HK-2 (cell line): ENCODE measurements at regions not wholly inside any gene's neighbourhood (a gene's known extent, or its start where the extent isn't known, plus 50 kb on each side); places are given as distances from the start of the nearest gene placed in this dataset.
"Not testable (repeated sequence)": the region's sequence is repeated elsewhere in the genome, so short reads cannot be mapped to it uniquely, and the experiment has no call there.

Source experiments
- DNase-seq: peaks from one replicate; pipeline ENCODE4 v3.0.0-alpha.2; 2018; ENCODE audit not compliant: unreplicated experiment

DNA sequence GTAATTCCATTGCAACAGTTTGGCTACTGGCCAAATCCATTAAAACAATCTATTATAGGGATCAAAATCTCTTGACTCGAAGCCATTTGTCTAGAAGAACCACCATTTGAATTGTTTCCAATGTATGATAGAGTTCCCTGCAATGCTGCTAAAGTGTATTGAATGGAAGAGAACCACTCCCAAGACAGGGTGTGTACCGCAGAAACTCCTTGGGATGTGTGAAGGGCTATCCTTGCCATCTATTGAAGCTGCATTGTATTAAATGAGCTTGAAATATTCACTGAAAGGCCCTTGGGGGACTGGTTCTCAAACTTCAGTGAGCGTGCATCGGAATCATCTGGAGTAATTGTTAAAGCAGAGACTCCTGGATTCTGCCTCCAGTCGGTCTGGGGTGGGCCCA, 260.4 kb upstream of the MEIS1 start:
- DNase-seq = no peak

DNA sequence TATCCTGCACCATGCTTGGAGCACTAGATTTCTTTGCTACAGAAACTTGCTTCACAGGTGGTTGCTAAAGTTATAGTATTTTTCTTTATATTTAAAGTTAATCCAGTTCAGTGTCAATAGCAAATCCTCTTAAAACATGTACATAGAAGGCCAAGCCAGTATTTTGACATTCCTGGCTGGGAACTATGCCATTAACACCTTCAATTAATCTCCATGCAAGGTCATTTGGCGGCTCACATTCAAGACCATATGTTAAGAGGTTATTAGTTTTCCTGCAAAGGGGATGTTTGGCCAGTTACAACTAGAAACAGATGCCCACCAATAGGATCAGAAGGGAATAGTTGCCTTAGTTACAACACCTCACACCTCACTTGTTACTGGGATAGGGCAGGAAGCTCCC, 261.3 kb upstream of the MEIS1 start:
- DNase-seq = no peak

DNA sequence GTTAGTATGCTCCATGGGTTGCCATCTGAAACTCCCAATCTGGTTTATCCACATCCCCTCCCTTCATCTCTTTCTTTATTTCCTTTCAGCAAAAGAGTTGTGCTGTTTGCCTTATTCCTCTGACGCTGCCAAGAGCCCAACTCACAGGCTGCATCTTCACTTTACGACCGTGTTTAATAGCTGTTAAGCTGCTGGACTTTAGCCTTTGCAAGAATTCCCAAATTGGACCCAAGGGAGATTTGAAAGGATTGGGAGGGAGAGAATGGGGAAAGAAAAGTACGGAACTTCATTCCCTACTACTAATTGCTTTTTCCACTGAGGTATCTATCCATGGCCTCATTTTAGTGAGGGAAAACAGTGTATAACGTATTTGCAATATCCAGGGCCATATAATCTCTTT, 263.4 kb upstream of the MEIS1 start:
- no peak for DNase-seq

DNA sequence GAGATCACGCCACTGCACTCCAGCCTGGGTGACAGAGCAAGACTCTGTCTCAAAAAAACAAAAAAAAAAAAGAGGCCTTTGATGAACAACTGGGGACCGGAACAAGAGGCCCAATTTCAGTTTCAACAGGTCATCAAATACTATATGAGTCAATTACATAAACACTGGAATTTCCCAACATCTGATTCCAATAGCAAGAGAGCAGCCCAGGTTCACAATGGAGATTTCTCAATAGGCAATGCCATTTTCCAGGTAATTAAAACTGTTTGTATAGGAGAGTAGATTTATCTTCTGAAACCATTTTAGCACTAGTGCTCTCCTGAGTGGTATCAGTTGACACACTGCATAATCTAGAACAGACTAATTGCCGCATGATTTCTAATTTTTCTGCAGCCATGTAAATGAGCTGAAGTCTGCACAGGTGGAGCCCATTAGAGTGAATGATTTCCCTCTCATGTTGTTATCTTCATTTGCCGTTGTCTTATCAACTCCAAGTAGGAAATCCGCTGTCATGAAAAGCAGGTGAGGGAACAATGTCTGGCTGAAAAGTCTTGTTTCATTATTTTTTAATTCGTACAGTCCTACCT, 264.1 kb upstream of the MEIS1 start:
- DNase-seq = no peak

DNA sequence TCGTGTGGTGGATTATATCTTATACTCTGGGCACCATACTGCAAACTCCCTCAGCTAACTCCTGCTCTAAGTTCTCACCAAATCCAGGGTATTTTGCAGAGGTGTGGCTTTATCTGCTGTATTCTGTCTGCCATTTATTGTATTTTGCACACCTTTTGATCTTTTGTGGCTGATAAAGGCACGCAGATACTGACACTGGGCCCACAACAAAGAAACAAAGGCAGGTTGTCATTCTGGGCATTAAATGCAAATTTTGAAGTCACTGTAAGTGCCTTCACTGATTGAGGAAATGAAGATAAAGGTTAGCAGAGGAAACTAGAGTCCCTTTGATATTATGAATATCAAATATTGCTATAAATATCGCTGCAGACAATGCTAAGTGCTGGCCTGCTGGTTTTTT, 265.8 kb upstream of the MEIS1 start:
- no peak for DNase-seq

GRCh38 chr2:66164470-66164869, 270.5 kb upstream of the MEIS1 start:
- DNase-seq = no peak

DNA sequence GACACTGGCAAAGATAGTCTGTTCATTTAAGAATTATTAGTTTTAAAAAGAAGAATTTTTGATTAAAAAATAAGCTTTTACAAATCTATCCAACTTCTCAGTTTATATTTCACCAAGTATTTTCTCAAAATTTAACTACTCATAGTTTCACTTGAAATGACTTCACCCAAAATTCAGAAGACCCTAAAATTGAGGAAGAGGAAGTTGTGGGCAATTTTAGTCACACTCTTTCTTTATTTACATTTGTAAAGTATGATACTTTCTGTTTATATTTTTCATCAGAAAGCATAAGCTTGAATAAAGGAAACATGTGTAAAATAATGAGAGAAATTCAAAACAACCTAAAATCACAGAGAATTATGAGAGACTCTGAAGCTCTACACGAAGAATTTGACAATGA, 278.8 kb upstream of the MEIS1 start:
- DNase-seq = no peak

DNA sequence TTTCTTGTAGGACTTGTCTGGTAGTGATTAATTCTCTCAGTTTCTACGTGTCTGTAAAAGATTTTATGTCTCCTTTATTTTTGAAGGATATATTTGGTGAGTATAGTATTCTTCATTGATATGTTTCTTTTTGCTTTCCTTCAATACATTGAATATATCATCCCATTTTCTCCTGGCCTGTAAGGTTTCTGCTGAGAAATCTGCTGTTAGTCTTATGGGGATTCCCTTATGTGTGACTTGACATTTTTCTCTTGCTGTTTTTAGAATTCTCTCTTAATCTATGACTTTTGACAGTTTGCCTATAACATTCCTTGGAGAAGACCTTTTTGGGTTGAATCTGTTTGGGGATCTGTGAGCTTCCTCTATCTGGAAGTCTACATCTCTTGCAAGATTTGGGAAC, 281.0 kb upstream of the MEIS1 start:
- DNase-seq = no peak

DNA sequence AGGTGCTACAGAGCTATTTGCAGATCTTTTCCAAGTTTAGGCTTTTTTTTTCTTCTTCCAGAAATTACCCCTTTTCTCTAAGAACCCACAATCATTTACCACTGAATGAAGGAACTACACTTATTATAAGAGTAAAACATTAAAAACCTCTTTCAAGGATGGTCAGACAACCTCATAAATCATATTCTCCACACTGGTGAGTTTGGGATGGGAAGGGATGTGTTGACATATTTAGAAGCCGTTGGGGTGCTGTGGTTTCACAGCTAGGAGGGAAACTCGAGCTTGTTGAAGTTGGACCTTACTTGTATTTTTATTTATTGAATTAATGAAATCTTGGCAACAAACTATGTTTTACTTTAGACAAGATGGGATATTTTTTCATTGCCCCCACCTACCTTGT, 289.4 kb upstream of the MEIS1 start:
- no peak for DNase-seq

DNA sequence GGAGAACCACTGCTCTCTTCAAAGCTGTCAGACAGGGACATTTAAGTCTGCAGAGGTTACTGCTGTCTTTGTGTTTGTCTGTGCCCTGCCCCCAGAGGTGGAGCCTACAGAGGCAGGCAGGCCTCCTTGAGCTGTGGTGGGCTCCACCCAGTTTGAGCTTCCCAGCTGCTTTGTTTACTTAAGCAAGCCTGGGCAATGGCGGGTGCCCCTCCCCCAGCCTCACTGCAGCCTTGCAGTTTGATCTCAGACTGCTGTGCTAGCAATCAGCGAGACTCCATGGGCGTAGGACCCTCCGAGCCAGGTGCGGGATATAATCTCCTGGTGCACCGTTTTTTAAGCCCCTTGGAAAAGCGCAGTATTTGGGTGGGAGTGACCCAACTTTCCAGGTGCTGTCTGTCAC, 290.6 kb upstream of the MEIS1 start:
- DNase-seq = not testable (repeated sequence)

DNA sequence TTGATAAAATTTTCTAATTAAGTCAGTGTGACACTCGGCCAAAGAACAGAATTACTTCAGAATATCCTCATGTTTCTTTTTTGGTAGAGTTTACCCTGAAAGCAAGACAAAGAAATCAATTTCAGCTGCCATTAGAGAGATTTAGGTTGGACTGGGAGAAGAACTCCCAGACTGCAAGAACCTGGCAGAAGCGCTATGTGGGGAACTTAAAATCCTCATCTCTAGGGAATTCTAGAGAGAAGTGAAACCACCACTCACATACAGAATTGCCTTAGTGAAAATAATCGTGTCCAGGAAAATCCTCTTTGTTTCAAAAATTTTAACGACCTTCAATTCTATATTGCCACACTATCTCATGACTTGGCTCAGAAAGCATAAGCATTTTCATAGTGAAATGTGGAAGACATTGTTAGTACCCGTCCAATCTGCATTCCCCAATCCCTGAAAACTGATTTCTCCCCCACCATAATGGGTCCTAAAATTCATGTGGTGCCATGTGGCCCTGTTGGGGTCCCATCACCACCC, 297.3 kb upstream of the MEIS1 start:
- no peak for DNase-seq

DNA sequence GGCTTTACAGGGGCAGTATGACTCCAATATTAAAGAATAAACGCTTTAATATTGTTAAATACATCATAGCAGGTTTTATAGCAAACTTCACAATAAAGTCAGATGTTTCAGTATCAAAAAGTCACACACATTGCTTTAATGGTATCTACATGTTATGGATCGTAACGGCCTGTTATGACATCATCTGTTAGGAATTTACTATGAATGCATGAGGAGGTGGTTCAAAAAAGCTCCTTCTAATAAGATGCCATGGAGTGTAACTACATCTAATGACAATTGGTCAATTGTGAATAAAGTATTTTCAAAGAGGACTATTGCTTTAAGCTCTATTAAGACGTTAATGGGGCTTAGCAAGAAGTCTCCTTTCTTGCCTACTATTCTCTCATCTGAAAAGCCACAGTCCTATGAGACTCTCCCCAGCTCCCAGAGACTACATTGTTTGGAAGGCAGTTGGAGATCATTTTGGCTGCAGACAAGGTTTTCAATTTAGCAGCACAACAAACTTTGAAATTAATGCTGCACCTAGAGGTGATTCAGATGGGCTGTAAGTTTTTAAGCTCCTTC, 300.7 kb upstream of the MEIS1 start:
- no peak for DNase-seq

DNA sequence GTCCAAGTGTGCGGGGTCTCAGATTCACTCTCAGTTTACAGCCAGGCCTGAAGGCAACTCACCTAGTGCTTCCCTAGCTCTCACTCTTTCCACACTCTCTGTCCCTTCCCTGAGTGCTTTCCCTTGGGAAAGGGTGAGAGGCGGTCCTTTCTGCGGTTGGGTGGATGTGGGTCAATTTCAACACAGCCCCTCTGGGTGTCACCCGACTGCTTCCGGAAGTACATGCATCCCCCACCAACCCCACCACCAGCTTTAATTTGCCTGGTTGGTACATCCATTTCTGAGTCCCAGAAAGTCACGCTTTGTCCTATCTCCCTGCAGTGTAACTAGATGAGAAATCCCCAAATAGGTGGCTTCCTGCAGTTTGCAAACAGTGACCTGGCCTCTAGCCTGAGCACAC, 307.3 kb upstream of the MEIS1 start:
- no peak for DNase-seq

DNA sequence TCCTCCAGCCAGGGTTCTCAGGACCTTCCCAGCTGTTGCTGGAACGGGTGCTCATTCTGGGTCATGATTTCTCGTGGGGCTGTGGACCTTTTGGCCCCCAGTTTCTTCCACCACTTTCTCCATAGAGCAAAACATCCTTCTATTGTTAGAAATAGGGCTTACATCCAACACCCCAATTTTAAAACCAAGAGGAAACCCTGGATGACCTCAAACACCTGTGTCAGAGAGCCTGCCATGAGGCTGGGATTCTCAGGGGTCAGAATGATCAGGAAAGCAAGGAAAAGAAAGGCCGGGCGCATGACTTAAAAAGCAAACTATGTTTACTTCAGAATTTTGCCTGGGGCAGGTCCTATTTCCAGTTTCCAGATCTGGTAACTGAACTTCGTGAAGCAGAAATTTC, 307.9 kb upstream of the MEIS1 start:
- DNase-seq = no peak

- no peak for DNase-seq
These were observed 309.0 kb upstream of the MEIS1 start for GRCh38 chr2:66125951-66126350.

GRCh38 chr2:66122516-66122915, 312.4 kb upstream of the MEIS1 start:
- DNase-seq = no peak

- DNase-seq = no peak
These were observed 313.0 kb upstream of the MEIS1 start for GRCh38 chr2:66121946-66122345.

GRCh38 chr2:66113988-66114625, 320.8 kb upstream of the MEIS1 start:
- DNase-seq = no peak

DNA sequence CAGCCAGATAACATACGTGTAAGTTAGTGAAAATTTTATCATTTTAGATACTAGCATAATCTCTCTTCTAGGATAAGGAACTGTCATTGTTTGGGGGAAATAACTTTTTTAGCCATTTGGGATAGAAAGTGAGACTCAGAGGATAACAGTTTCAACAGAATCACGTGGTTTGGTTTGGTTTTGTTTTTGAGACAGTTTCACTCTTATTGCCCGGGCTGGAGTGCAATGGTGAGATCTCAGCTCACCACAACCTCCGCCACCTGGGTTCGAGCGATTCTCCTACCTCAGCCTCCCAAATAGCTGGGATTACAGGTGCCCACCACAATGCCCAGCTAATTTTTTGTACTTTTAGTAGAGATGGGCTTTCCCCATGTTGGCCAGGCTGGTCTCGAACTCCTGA, 323.2 kb upstream of the MEIS1 start:
- DNase-seq = no peak

DNA sequence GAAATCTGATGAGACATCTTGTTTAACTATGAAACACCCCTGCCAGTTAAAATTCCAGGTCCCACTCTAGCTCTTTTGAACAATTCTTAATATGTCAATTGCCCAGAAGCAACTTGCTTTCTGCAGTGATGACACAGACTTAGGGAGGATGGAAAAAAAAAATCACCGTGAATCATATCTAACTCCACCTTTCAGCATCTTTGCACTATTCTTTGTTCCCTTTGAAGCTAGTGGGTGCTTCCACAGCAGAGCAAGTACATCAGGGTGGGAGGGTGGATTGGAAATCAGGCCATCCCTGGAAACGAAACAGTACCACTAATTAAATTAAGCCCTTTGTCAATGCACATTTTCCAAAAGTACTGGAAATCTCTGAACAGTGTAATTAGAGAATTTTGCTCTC, 324.3 kb upstream of the MEIS1 start:
- no peak for DNase-seq

DNA sequence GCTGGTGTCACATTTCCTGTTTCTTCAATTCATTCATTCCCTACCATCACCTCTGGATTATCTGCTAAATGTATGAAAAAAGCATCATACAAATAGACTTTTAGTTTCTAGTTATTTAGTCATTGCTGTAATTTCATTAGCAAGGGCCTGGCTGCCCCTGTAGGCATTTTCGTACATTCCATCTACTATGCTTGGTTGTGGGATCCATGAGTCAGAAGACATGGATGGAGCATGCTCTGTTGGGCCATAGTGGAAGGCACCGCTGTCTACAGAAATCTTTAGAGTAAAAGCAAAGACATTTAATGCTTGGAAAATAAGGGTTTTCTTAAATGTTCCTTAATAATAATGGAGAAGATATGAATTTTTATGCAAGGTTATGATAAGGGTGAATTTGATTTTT, 324.8 kb upstream of the MEIS1 start:
- no peak for DNase-seq

DNA sequence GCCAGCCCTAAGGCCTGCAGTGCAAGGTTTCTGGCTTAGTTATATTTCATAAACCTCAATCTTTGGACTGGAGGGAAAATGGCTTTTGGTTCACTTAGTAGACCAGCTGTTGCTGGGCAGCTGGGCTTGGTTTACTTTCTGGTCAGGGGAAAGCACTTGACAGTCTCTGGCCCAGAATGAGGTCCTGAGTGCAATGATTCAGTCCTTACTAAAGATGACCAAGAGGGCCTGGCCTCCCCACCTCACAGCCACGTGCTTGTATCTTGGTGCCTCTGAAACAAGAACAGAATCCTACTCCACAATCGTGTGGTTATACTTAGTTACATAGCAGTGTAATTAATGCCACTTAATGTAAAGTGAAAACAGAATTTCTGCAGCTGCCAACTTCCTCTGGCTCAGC, 325.5 kb upstream of the MEIS1 start:
- no peak for DNase-seq

DNA sequence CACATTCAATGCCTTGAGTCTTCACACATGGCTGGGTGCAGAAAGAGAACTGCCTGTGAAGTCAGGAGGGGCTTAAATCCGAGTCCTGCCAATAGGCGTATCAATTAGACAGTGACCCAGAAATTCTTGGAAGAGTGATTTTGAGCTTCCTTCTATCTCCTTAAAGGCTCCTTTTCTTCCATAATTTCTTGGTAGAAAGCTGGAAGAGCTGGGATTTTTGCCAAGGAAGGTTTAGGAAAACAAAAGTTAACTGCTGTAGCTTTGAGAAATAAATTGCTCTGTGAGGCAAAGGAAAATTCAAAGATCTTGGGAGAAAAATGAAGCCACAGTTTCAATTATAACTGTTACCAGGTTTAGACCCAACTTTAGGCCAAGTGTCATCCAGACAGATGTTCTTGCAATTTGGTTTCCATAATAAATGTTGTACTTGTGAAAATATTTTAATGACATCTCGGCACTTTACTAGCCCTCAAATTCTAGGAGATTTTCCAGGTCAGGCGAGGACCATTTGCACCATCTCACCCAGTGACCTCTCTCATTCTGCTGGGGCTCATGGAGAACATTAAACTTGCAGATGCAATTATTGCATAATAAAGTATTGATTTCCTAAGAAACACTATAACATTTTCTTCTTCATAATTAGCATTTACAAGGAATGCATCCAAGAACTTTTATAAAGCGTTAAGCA, 329.7 kb upstream of the MEIS1 start:
- no peak for DNase-seq
